MM.1S (cell line): ENCODE measurements at regions not wholly inside any gene's neighbourhood (a gene's known extent, or its start where the extent isn't known, plus 50 kb on each side); places are given as distances from the start of the nearest gene placed in this dataset.

Experiments used
- DNase-seq: peaks from one replicate; pipeline ENCODE4 v3.0.0-alpha.2; 2015
- H2AFZ ChIP-seq: fragments of 300-600 bp; sonication (generic); 2 replicates; pipeline ENCODE4 v1.6.0; 2016; ENCODE audit warnings: antibody characterized with exemption, low read length
- H3F3A ChIP-seq: fragments of 300-600 bp; sonication (generic); 2 replicates; pipeline ENCODE4 v1.6.1; 2016; ENCODE audit warnings: mild to moderate bottlenecking, antibody characterized with exemption, low read length, moderate library complexity, mixed read lengths; ENCODE audit not compliant: insufficient read depth
- H3K27ac ChIP-seq: fragments of 300-600 bp; sonication (generic); 2 replicates; pipeline ENCODE4 v1.5.1; 2016; ENCODE audit warnings: mild to moderate bottlenecking, low read length
- H3K27me3 ChIP-seq: fragments of 300-600 bp; sonication (generic); replicated peaks from 2 replicates; pipeline ENCODE4 v1.6.0; 2016; ENCODE audit warnings: low read length; ENCODE audit not compliant: insufficient read depth
- H3K36me3 ChIP-seq: fragments of 300-600 bp; sonication (generic); replicated peaks from 2 replicates; pipeline ENCODE4 v1.6.1; 2016; ENCODE audit warnings: mild to moderate bottlenecking, low read length, mixed read lengths; ENCODE audit not compliant: insufficient read depth
- H3K4me1 ChIP-seq: fragments of 300-600 bp; sonication (generic); 2 replicates; pipeline ENCODE4 v1.6.1; 2016; ENCODE audit warnings: low read length, mixed read lengths
- H3K4me2 ChIP-seq: fragments of 300-600 bp; sonication (generic); 2 replicates; pipeline ENCODE4 v1.6.0; 2016; ENCODE audit warnings: low read depth, low read length
- H3K4me3 ChIP-seq: fragments of 300-600 bp; sonication (generic); 2 replicates; pipeline ENCODE4 v1.5.1; 2016; ENCODE audit warnings: low read length, mixed read lengths
- H3K79me2 ChIP-seq: fragments of 300-600 bp; sonication (generic); 2 replicates; pipeline ENCODE4 v1.6.1; 2016; ENCODE audit warnings: mixed run types, low read length, mixed read lengths
- H3K9ac ChIP-seq: fragments of 300-600 bp; sonication (generic); 2 replicates; pipeline ENCODE4 v1.6.1; 2016; ENCODE audit warnings: low read length, mixed read lengths
- H3K9me2 ChIP-seq: fragments of 300-600 bp; sonication (generic); replicated peaks from 2 replicates; pipeline ENCODE4 v1.6.1; 2016; ENCODE audit warnings: mild to moderate bottlenecking, low read length, mixed read lengths; ENCODE audit not compliant: insufficient read depth
- H3K9me3 ChIP-seq: fragments of 300-600 bp; sonication (generic); replicated peaks from 2 replicates; pipeline ENCODE4 v1.6.1; 2016; ENCODE audit warnings: mild to moderate bottlenecking, low read length, mixed read lengths; ENCODE audit not compliant: insufficient read depth
- H4K20me1 ChIP-seq: fragments of 300-600 bp; sonication (generic); 2 replicates; pipeline ENCODE4 v1.6.1; 2016; ENCODE audit warnings: mild to moderate bottlenecking, low read length, moderate library complexity, mixed read lengths; ENCODE audit not compliant: insufficient read depth
- CTCF ChIP-seq: fragments of 300-600 bp; sonication (generic); IDR thresholded peaks from 2 replicates; pipeline ENCODE4 v1.5.1; 2016; ENCODE audit warnings: antibody characterized with exemption, low read length, mixed read lengths
- EZH2 ChIP-seq: fragments of 300-600 bp; sonication (generic); optimal IDR thresholded peaks from 2 replicates; pipeline ENCODE3; 2017; ENCODE audit warnings: low read depth, mild to moderate bottlenecking, antibody characterized with exemption, low read length, mixed read lengths
- EZH2phosphoT487 ChIP-seq: fragments of 300-600 bp; sonication (generic); IDR thresholded peaks from 2 replicates; pipeline ENCODE4 v1.6.1; 2018; ENCODE audit warnings: antibody characterized with exemption, low read length

- H3K79me2 ChIP-seq, result no peaks in the 10 kb centered on the region
- no peaks in the 10 kb centered on the region for H3K9me3 ChIP-seq
- no peak overlapping the region for H3K27ac ChIP-seq
- no peaks in the 10 kb centered on the region for H3K9me2 ChIP-seq
- H3K27me3 ChIP-seq, result no peaks in the 10 kb centered on the region
- no peak overlapping the region for H3K9ac ChIP-seq
- H3K4me3 ChIP-seq, result no peak overlapping the region
- H3K4me1 ChIP-seq, result no peaks in the 10 kb centered on the region
- TF ChIP-seq EZH2 (no peak), CTCF (no peak), EZH2phosphoT487 (no peak)
- no peaks in the 10 kb centered on the region for H3K36me3 ChIP-seq
- no peak overlapping the region for H3K4me2 ChIP-seq
- no peak overlapping the region for H2AFZ ChIP-seq
- H4K20me1 ChIP-seq, result no peaks in the 10 kb centered on the region
- H3F3A ChIP-seq, result no peaks in the 10 kb centered on the region
- DNase-seq, result no peak
These were observed 125.8 kb upstream of the EDNRA start for GRCh38 chr4:147355032-147355656.

GRCh38 chr4:147355847-147356246 is 125.0 kb upstream of the EDNRA start:
- no peaks in the 10 kb centered on the region for H3K27me3 ChIP-seq

GRCh38 chr4:147360301-147360700 is 120.6 kb upstream of the EDNRA start:
- H3K4me2 ChIP-seq, result no peak overlapping the region
- H3F3A ChIP-seq, result no peaks in the 10 kb centered on the region
- H3K4me3 ChIP-seq, result no peak overlapping the region
- H3K9ac ChIP-seq, result no peak overlapping the region
- H3K79me2 ChIP-seq, result no peaks in the 10 kb centered on the region
- no peak overlapping the region for H3K27ac ChIP-seq
- no peak for DNase-seq
- TF ChIP-seq CTCF (no peak), EZH2 (no peak), EZH2phosphoT487 (no peak)
- H4K20me1 ChIP-seq, result no peaks in the 10 kb centered on the region
- H3K9me3 ChIP-seq, result no peaks in the 10 kb centered on the region
- H2AFZ ChIP-seq, result no peak overlapping the region
- no peaks in the 10 kb centered on the region for H3K36me3 ChIP-seq
- no peaks in the 10 kb centered on the region for H3K27me3 ChIP-seq
- no peaks in the 10 kb centered on the region for H3K4me1 ChIP-seq
- no peaks in the 10 kb centered on the region for H3K9me2 ChIP-seq

More at GRCh38 chr4:147355847-147356246, 125.0 kb upstream of the EDNRA start:
- H3K36me3 ChIP-seq, result no peaks in the 10 kb centered on the region
- no peaks in the 10 kb centered on the region for H3K9me3 ChIP-seq
- no peaks in the 10 kb centered on the region for H3K4me1 ChIP-seq
- DNase-seq, result no peak
- H2AFZ ChIP-seq, result no peak overlapping the region
- no peak overlapping the region for H3K9ac ChIP-seq
- no peak overlapping the region for H3K4me3 ChIP-seq
- no peak overlapping the region for H3K4me2 ChIP-seq
- no peak overlapping the region for H3K27ac ChIP-seq
- TF ChIP-seq CTCF, result no peak
- no peak for TF ChIP-seq EZH2
- no peak for TF ChIP-seq EZH2phosphoT487
- H3F3A ChIP-seq, result no peaks in the 10 kb centered on the region
- H3K79me2 ChIP-seq, result no peaks in the 10 kb centered on the region
- no peaks in the 10 kb centered on the region for H4K20me1 ChIP-seq
- H3K9me2 ChIP-seq, result no peaks in the 10 kb centered on the region
